ENCODE measurements at regions not wholly inside any gene's neighbourhood (a gene's known extent, or its start where the extent isn't known, plus 50 kb on each side); places are given as distances from the start of the nearest gene placed in this dataset.

- DNase-seq, result no peak
Observed at GRCh38 chr11:116096272-116096995, 592.2 kb upstream of the CADM1 start.

- no peak for DNase-seq
Observed at GRCh38 chr11:116093481-116094270, 589.5 kb upstream of the CADM1 start.

GRCh38 chr11:116093065-116093464, 588.9 kb upstream of the CADM1 start:
- DNase-seq, result no peak

GRCh38 chr11:116086426-116086825, 582.2 kb upstream of the CADM1 start:
- no peak for DNase-seq

- no peak for DNase-seq
Observed at GRCh38 chr11:116085031-116085635, 580.9 kb upstream of the CADM1 start.

GRCh38 chr11:116084511-116084910, 580.3 kb upstream of the CADM1 start:
- no peak for DNase-seq

GRCh38 chr11:116082256-116082655, 578.0 kb upstream of the CADM1 start:
- DNase-seq, result no peak

- DNase-seq, result no peak
Observed at GRCh38 chr11:116079580-116079979, 575.4 kb upstream of the CADM1 start.

- DNase-seq, result no peak
Observed at GRCh38 chr11:116078101-116078591, 573.9 kb upstream of the CADM1 start.

- DNase-seq, result no peak
Observed at GRCh38 chr11:116077092-116077491, 572.9 kb upstream of the CADM1 start.

- no peak for DNase-seq
Observed at GRCh38 chr11:116073854-116074837, 569.9 kb upstream of the CADM1 start.

- no peak for DNase-seq
Observed at GRCh38 chr11:116072601-116073410, 568.6 kb upstream of the CADM1 start.

- DNase-seq, result no peak
Observed at GRCh38 chr11:116072133-116072532, 567.9 kb upstream of the CADM1 start.

GRCh38 chr11:116071241-116071640, 567.0 kb upstream of the CADM1 start:
- DNase-seq, result no peak

- no peak for DNase-seq
Observed at GRCh38 chr11:116070520-116070919, 566.3 kb upstream of the CADM1 start.

- no peak for DNase-seq
Observed at GRCh38 chr11:116066777-116067176, 562.6 kb upstream of the CADM1 start.

GRCh38 chr11:116065986-116066385, 561.8 kb upstream of the CADM1 start:
- no peak for DNase-seq

GRCh38 chr11:116065191-116065895, 561.1 kb upstream of the CADM1 start:
- DNase-seq, result no peak

- no peak for DNase-seq
Observed at GRCh38 chr11:116062490-116063171, 558.4 kb upstream of the CADM1 start.

- no peak for DNase-seq
Observed at GRCh38 chr11:116062129-116062489, 557.9 kb upstream of the CADM1 start.

All from AML-193 (cell line).